Ovary (tissue), 3 donors: ENCODE measurements at regions not wholly inside any gene's neighbourhood (a gene's known extent, or its start where the extent isn't known, plus 50 kb on each side); places are given as distances from the start of the nearest gene placed in this dataset.

Source experiments
- CTCF ChIP-seq, 3 donors: fragments of 450-650 bp in 2 of 3; fragments of 200-600 bp in 1 of 3; IDR thresholded peaks; one replicate each; pipeline versions ENCODE4 v1.5.1 to v1.8.0; 2016 to 2022; ENCODE audit warnings: antibody characterized with exemption in 3 of 3, mild to moderate bottlenecking in 1 of 3
- POLR2A ChIP-seq: fragments of 450-650 bp; IDR thresholded peaks from one replicate; pipeline ENCODE4 v1.6.1; 2017; ENCODE audit warnings: antibody characterized with exemption, mild to moderate bottlenecking, moderate library complexity
- donor health status: DM: no; HTN: no; CAD: no.

- TF ChIP-seq CTCF (IDR thresholded peaks at IDR 0.05) (no peak), POLR2A (no peak)
Measured at GRCh38 chr3:150315721-150316120, 92.4 kb upstream of the TSC22D2 start.
